ENCODE measurements at regions not wholly inside any gene's neighbourhood (a gene's known extent, or its start where the extent isn't known, plus 50 kb on each side); places are given as distances from the start of the nearest gene placed in this dataset.

- TF ChIP-seq RAD21 (IDR thresholded peaks at IDR 0.05; ENCODE audit: low read depth), result no peak
- no peak for TF ChIP-seq EP300 (IDR thresholded peaks at IDR 0.05; ENCODE audit: borderline replicate concordance)
- TF ChIP-seq, protein P1, sequence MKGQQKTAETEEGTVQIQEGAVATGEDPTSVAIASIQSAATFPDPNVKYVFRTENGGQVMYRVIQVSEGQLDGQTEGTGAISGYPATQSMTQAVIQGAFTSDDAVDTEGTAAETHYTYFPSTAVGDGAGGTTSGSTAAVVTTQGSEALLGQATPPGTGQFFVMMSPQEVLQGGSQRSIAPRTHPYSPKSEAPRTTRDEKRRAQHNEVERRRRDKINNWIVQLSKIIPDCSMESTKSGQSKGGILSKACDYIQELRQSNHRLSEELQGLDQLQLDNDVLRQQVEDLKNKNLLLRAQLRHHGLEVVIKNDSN (IDR thresholded peaks at IDR 0.05), result no peak
- no peak for TF ChIP-seq NFIC (IDR thresholded peaks at IDR 0.05)
- TF ChIP-seq TEAD4 (IDR thresholded peaks at IDR 0.05), result no peak
- TF ChIP-seq EGR1 (IDR thresholded peaks at IDR 0.05), result no peak
Measured at GRCh38 chr6:66390393-66390792, 683.4 kb upstream of the EYS start.

GRCh38 chr6:66376001-66376400 is 669.0 kb upstream of the EYS start:
- TF ChIP-seq TEAD4 (IDR thresholded peaks at IDR 0.05) (no peak), REST (IDR thresholded peaks at IDR 0.05; ENCODE audit: low read depth) (no peak), EGR1 (IDR thresholded peaks at IDR 0.05) (no peak), FOXM1 (IDR thresholded peaks at IDR 0.05; ENCODE audit: borderline replicate concordance, low read depth) (no peak)
- TF ChIP-seq, protein P1 (IDR thresholded peaks at IDR 0.05), result no peak

DNA sequence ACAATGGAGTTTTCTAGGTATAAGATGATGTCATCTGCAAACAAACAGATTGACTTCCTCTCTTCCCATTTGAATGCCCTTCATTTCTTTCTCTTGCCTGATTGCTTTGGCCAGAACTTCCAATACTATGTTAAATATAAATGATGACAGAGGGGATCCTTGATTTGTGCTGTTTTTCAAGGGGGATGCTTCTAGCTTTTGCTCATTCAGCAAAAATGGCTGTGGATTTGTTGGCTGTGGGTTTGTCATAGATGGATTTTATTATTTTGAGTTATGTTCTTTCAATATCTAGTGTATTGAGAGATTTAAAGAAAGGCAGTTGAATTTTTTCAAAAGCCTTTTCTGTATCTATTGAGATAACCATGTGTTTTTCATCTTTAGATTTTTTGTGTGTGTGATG is 662.4 kb upstream of the EYS start:
- TF ChIP-seq ZBTB7A (IDR thresholded peaks at IDR 0.05; ENCODE audit: low read depth), result no peak

- TF ChIP-seq RAD21 (IDR thresholded peaks at IDR 0.05; ENCODE audit: low read depth) (no peak), TAF1 (IDR thresholded peaks at IDR 0.05; ENCODE audit: low read depth) (no peak), YY1 (IDR thresholded peaks at IDR 0.05; ENCODE audit: low read depth) (no peak), EGR1 (IDR thresholded peaks at IDR 0.05) (no peak), CREB1 (IDR thresholded peaks at IDR 0.05; ENCODE audit: low read depth) (no peak), TCF12 (IDR thresholded peaks at IDR 0.05; ENCODE audit: low read depth) (no peak), FOXM1 (IDR thresholded peaks at IDR 0.05; ENCODE audit: borderline replicate concordance, low read depth) (no peak)
Measured at GRCh38 chr6:66362888-66363287, 655.9 kb upstream of the EYS start.

DNA sequence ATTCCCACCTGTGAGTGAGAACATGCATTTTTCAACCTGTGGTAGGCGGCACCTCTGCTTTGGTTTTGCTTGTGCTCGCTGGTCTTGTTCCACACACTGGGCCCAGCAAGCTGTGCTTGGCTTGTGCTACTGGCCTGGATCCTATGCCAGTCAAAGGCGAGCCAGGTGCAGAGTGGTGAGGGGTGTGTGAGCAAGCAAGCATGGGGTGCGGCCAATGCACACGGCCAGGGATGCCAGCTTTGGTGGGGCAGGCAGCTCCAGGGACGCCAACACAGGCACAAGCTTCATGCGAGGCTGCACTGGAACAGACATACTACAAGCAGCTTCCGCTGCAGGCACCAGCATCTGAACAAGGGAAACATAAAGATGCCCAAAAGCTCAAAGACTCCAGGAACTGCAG is 654.9 kb upstream of the EYS start:
- no peak for TF ChIP-seq RAD21 (IDR thresholded peaks at IDR 0.05; ENCODE audit: low read depth)
- no peak for TF ChIP-seq CREB1 (IDR thresholded peaks at IDR 0.05; ENCODE audit: low read depth)
- no peak for TF ChIP-seq REST (IDR thresholded peaks at IDR 0.05; ENCODE audit: low read depth)
- TF ChIP-seq EP300 (IDR thresholded peaks at IDR 0.05; ENCODE audit: borderline replicate concordance), result no peak
- no peak for TF ChIP-seq EGR1 (IDR thresholded peaks at IDR 0.05)
- TF ChIP-seq YY1 (IDR thresholded peaks at IDR 0.05; ENCODE audit: low read depth), result no peak
- no peak for TF ChIP-seq TCF12 (IDR thresholded peaks at IDR 0.05; ENCODE audit: low read depth)
- TF ChIP-seq ZBTB7A (IDR thresholded peaks at IDR 0.05; ENCODE audit: low read depth), result no peak
- no peak for TF ChIP-seq MAX (IDR thresholded peaks at IDR 0.05)
- TF ChIP-seq CEBPB (IDR thresholded peaks at IDR 0.05), result no peak
- TF ChIP-seq, protein P1 (IDR thresholded peaks at IDR 0.05), result no peak
- no peak for TF ChIP-seq FOXM1 (IDR thresholded peaks at IDR 0.05; ENCODE audit: borderline replicate concordance, low read depth)
- no peak for TF ChIP-seq TEAD4 (IDR thresholded peaks at IDR 0.05)
- no peak for TF ChIP-seq TAF1 (IDR thresholded peaks at IDR 0.05; ENCODE audit: low read depth)
- no peak for TF ChIP-seq NFIC (IDR thresholded peaks at IDR 0.05)

GRCh38 chr6:66357781-66358180 is 650.8 kb upstream of the EYS start:
- TF ChIP-seq TCF12 (IDR thresholded peaks at IDR 0.05; ENCODE audit: low read depth) (no peak), CEBPB (IDR thresholded peaks at IDR 0.05) (no peak), REST (IDR thresholded peaks at IDR 0.05; ENCODE audit: low read depth) (no peak), MAX (IDR thresholded peaks at IDR 0.05) (no peak), EP300 (IDR thresholded peaks at IDR 0.05; ENCODE audit: borderline replicate concordance) (no peak), TEAD4 (IDR thresholded peaks at IDR 0.05) (no peak), YY1 (IDR thresholded peaks at IDR 0.05; ENCODE audit: low read depth) (no peak), RAD21 (IDR thresholded peaks at IDR 0.05; ENCODE audit: low read depth) (no peak), FOXM1 (IDR thresholded peaks at IDR 0.05; ENCODE audit: borderline replicate concordance, low read depth) (no peak)
